Muscle of leg (tissue), 3 donors: ENCODE measurements at regions not wholly inside any gene's neighbourhood (a gene's known extent, or its start where the extent isn't known, plus 50 kb on each side); places are given as distances from the start of the nearest gene placed in this dataset.

Experiments used
- DNase-seq: peaks from one replicate; pipeline ENCODE4 v3.0.0; 2013
- H3K27ac ChIP-seq: one replicate; pipeline ENCODE4 v1.5.1; 2013; ENCODE audit warnings: mild to moderate bottlenecking, low read length, control low read depth
- H3K27me3 ChIP-seq: one replicate; pipeline ENCODE4 v1.6.1; 2013; ENCODE audit warnings: low read length; ENCODE audit not compliant: control insufficient read depth, insufficient read depth
- H3K36me3 ChIP-seq: one replicate; pipeline ENCODE4 v1.6.1; 2013; ENCODE audit warnings: low read length; ENCODE audit not compliant: control insufficient read depth, insufficient read depth
- H3K4me1 ChIP-seq: one replicate; pipeline ENCODE4 v1.6.1; 2013; ENCODE audit warnings: low read length; ENCODE audit not compliant: control insufficient read depth, insufficient read depth
- H3K4me3 ChIP-seq: one replicate; pipeline ENCODE4 v1.5.1; 2013; ENCODE audit warnings: low read length, control low read depth
- H3K9me3 ChIP-seq: replicated peaks from 2 replicates; pipeline ENCODE4 v1.6.1; 2013; ENCODE audit warnings: low read depth, low read length; ENCODE audit not compliant: control insufficient read depth
- WGBS: methylation state at CpG from one replicate; pipeline ENCODE4 v1.1.5; 2013; ENCODE audit warnings: missing lambda C conversion rate; ENCODE audit not compliant: insufficient coverage; 5-methylcytosine and 5-hydroxymethylcytosine counted together

DNA sequence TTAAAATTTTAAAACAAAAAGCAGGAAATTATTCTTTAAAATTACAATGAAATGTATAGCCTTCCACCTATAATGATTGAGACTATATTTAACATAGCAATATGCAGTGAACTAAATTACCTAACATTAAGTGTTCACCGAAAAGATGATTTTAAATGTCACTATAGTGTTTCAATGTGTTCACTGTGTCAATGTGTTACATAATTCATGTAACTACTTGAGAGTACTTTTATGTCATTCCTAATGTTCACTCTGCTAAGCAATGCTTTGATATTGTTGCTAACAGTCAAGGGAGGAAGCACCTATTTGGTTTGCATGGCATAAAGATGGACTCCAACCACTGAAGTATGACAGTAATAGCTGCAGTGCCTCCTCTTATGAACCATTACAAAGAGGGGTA, 629.8 kb upstream of the C9orf72 start:
- Histone ChIP-seq H3K4me1 (no peaks in the 10 kb centered on the region), H3K27ac (no peak overlapping the region), H3K27me3 (no peaks in the 10 kb centered on the region), H3K9me3 (no peaks in the 10 kb centered on the region), H3K36me3 (no peaks in the 10 kb centered on the region), H3K4me3 (no peak overlapping the region)
- no CpG with 5 or more reads among the region's 1 CpG for WGBS
- DNase-seq = no peak

GRCh38 chr9:28206280-28206679, 633.0 kb upstream of the C9orf72 start:
- H3K4me3 ChIP-seq = no peak overlapping the region
- no peaks in the 10 kb centered on the region for H3K9me3 ChIP-seq
- H3K27me3 ChIP-seq = no peaks in the 10 kb centered on the region
- peak; percentile 32 for DNase-seq
- H3K27ac ChIP-seq = no peak overlapping the region
- no peaks in the 10 kb centered on the region for H3K36me3 ChIP-seq
- no peaks in the 10 kb centered on the region for H3K4me1 ChIP-seq

DNA sequence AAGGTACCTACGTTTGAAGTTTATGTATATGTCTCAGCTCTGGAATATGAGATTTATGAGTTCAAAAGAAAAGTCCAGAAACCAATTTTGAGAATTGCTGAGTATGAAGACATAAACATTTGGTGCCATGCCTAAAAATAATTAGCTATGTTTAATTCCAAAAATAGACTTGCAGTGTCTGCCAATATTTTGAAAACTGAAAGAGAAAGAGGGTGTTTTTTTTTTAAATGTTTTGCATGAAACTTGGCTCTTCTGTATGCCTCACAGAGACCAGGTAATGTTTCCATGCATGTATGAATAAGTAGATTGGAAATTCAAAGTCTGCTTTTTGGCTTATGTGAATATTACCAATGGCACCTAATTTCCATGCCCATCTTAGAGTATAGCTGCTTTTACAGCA, 634.4 kb upstream of the C9orf72 start:
- peak; percentile 33 for DNase-seq
- Histone ChIP-seq H3K27me3 (no peaks in the 10 kb centered on the region), H3K9me3 (no peaks in the 10 kb centered on the region), H3K4me1 (no peaks in the 10 kb centered on the region), H3K27ac (no peak overlapping the region), H3K4me3 (no peak overlapping the region), H3K36me3 (no peaks in the 10 kb centered on the region)
- WGBS = no CpG with 5 or more reads among the region's 1 CpG

DNA sequence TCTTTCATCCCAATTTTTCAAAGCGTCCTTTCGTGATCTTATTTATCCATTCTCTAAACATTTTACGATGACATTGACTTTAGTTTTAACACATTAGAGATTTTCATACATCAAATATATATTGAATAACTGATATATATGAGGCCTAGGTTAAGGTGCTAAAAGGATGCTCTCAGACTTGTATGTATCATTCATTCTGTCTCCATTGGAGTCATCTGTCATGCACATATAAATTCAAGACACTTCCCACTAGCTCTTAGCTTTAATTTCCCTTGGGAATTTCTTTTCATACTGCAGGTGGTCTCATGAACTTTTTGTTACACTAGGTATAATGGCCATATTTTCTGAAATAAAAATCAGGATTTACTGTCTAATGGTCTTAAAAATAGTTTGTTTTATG, 635.8 kb upstream of the C9orf72 start:
- H3K9me3 ChIP-seq = no peaks in the 10 kb centered on the region
- H3K4me3 ChIP-seq = no peak overlapping the region
- no CpG with 5 or more reads among the region's 3 CpGs for WGBS
- no peaks in the 10 kb centered on the region for H3K27me3 ChIP-seq
- no peak overlapping the region for H3K27ac ChIP-seq
- H3K4me1 ChIP-seq = no peaks in the 10 kb centered on the region
- H3K36me3 ChIP-seq = no peaks in the 10 kb centered on the region
- no peak for DNase-seq

- no peaks in the 10 kb centered on the region for H3K27me3 ChIP-seq
- H3K27ac ChIP-seq = no peak overlapping the region
- no peaks in the 10 kb centered on the region for H3K36me3 ChIP-seq
- no peaks in the 10 kb centered on the region for H3K4me1 ChIP-seq
- peak; percentile 60 for DNase-seq
- H3K9me3 ChIP-seq = no peaks in the 10 kb centered on the region
- H3K4me3 ChIP-seq = no peak overlapping the region
Measured at GRCh38 chr9:28212979-28213378, 639.7 kb upstream of the C9orf72 start.

GRCh38 chr9:28215536-28216299, 642.4 kb upstream of the C9orf72 start:
- WGBS = no CpG with 5 or more reads among the region's 5 CpGs
- peak; percentile 3 for DNase-seq
- Histone ChIP-seq H3K9me3 (no peaks in the 10 kb centered on the region), H3K4me1 (no peaks in the 10 kb centered on the region), H3K4me3 (no peak overlapping the region), H3K27ac (no peak overlapping the region), H3K36me3 (no peaks in the 10 kb centered on the region), H3K27me3 (no peaks in the 10 kb centered on the region)

GRCh38 chr9:28232686-28233085, 659.4 kb upstream of the C9orf72 start:
- peaks cover 4% of the 10 kb centered on the region for H3K9me3 ChIP-seq
- H3K4me1 ChIP-seq = no peaks in the 10 kb centered on the region
- H3K27me3 ChIP-seq = no peaks in the 10 kb centered on the region
- H3K27ac ChIP-seq = no peak overlapping the region
- H3K36me3 ChIP-seq = no peaks in the 10 kb centered on the region
- WGBS = no CpG with 5 or more reads among the region's 1 CpG
- no peak overlapping the region for H3K4me3 ChIP-seq
- DNase-seq = no peak

GRCh38 chr9:28234133-28234893, 661.0 kb upstream of the C9orf72 start:
- DNase-seq = no peak
- no peak overlapping the region for H3K27ac ChIP-seq
- H3K36me3 ChIP-seq = no peaks in the 10 kb centered on the region
- no peaks in the 10 kb centered on the region for H3K27me3 ChIP-seq
- 75% methylated on average over 3 of the region's 6 CpGs for WGBS
- peaks cover 4% of the 10 kb centered on the region for H3K9me3 ChIP-seq
- H3K4me1 ChIP-seq = no peaks in the 10 kb centered on the region
- no peak overlapping the region for H3K4me3 ChIP-seq

- H3K36me3 ChIP-seq = no peaks in the 10 kb centered on the region
- no peaks in the 10 kb centered on the region for H3K4me1 ChIP-seq
- H3K4me3 ChIP-seq = no peak overlapping the region
- no peaks in the 10 kb centered on the region for H3K27me3 ChIP-seq
- peaks cover 4% of the 10 kb centered on the region for H3K9me3 ChIP-seq
- DNase-seq = no peak
- no CpG with 5 or more reads among the region's 1 CpG for WGBS
- no peak overlapping the region for H3K27ac ChIP-seq
Measured at GRCh38 chr9:28234894-28235277, 661.6 kb upstream of the C9orf72 start.

- Histone ChIP-seq H3K9me3 (no peaks in the 10 kb centered on the region), H3K4me1 (no peaks in the 10 kb centered on the region), H3K27me3 (no peaks in the 10 kb centered on the region), H3K27ac (no peak overlapping the region), H3K36me3 (no peaks in the 10 kb centered on the region), H3K4me3 (no peak overlapping the region)
- WGBS = no CpG with 5 or more reads among the region's 2 CpGs
- DNase-seq = no peak
Measured at GRCh38 chr9:28249424-28249823, 676.1 kb upstream of the C9orf72 start.
